Astrocyte of the spinal cord (primary cell): ENCODE measurements at regions not wholly inside any gene's neighbourhood (a gene's known extent, or its start where the extent isn't known, plus 50 kb on each side); places are given as distances from the start of the nearest gene placed in this dataset.

ENCODE experiments used
- DNase-seq: peaks from one replicate; pipeline ENCODE4 v3.0.0; 2011; ENCODE audit warnings: low read depth, low spot score
- H3K4me3 ChIP-seq: 2 replicates; pipeline ENCODE4 v1.5.1; 2011; ENCODE audit warnings: low read depth, mild to moderate bottlenecking, low read length, moderate library complexity
- CTCF ChIP-seq: IDR thresholded peaks from 2 replicates; pipeline ENCODE4 v1.5.1; 2012; ENCODE audit warnings: low read depth, mild to moderate bottlenecking, low read length, inconsistent platforms
- in situ Hi-C: cut with HindIII; loops from 2 replicates; pipeline ENCODE4 v1.10.0; 2017; ENCODE audit warnings: low sequenced_read_pairs

- no peak for TF ChIP-seq CTCF
- in situ Hi-C loops, result no loop called here
- H3K4me3 ChIP-seq, result no peak overlapping the region
- DNase-seq, result no peak
These were observed 130.0 kb upstream of the BMP5 start for GRCh38 chr6:56005426-56005825.

- in situ Hi-C loops, result no loop called here
- TF ChIP-seq CTCF, result no peak
- DNase-seq, result peak; percentile 15
- H3K4me3 ChIP-seq, result no peak overlapping the region
These were observed 129.0 kb upstream of the BMP5 start for GRCh38 chr6:56004426-56004825.

- no peak overlapping the region for H3K4me3 ChIP-seq
- no peak for DNase-seq
- no peak for TF ChIP-seq CTCF
- in situ Hi-C loops, result no loop called here
These were observed 128.2 kb upstream of the BMP5 start for GRCh38 chr6:56003616-56004015.

- in situ Hi-C loops, result no loop called here
- DNase-seq, result no peak
- TF ChIP-seq CTCF, result no peak
- H3K4me3 ChIP-seq, result no peak overlapping the region
These were observed 126.9 kb upstream of the BMP5 start for GRCh38 chr6:56002336-56002735.

- H3K4me3 ChIP-seq, result no peak overlapping the region
- DNase-seq, result no peak
- TF ChIP-seq CTCF, result no peak
- in situ Hi-C loops, result no loop called here
These were observed 123.2 kb upstream of the BMP5 start for GRCh38 chr6:55998576-55998975.

- no peak for DNase-seq
- no peak for TF ChIP-seq CTCF
- H3K4me3 ChIP-seq, result no peak overlapping the region
- in situ Hi-C loops, result no loop called here
These were observed 122.0 kb upstream of the BMP5 start for GRCh38 chr6:55997223-55997874.
